Left forelimb (tissue), 1 donor: ENCODE measurements at regions not wholly inside any gene's neighbourhood (a gene's known extent, or its start where the extent isn't known, plus 50 kb on each side); places are given as distances from the start of the nearest gene placed in this dataset.
"Not testable (repeated sequence)": the region's sequence is repeated elsewhere in the genome, so short reads cannot be mapped to it uniquely, and the experiment has no call there.

ENCODE experiments used
- DNase-seq: peaks from one replicate; pipeline ENCODE4 v3.0.0-alpha.2; 2018; ENCODE audit warnings: low spot score

DNA sequence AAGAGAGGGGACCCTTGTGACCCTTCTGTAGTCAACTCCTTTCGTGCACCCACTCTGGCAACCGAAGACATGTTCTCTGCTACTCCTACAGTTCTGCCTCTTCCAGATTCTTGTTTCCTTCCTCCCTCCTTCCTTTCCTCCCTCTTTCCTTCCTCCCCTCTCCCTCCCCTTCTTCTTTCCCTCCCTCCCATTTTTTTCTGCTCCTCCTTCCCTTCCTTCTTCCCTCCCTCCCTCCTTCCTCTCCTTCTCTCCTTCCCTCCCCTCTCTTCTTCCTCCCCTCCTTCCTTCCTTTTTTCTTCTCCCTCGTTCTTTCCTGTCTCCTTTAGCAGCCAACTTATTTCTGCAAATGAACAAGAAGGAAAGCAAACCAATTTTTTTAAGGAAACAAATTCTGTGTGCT lies 111.5 kb downstream of the NPTX2 start:
- DNase-seq: no peak

DNA sequence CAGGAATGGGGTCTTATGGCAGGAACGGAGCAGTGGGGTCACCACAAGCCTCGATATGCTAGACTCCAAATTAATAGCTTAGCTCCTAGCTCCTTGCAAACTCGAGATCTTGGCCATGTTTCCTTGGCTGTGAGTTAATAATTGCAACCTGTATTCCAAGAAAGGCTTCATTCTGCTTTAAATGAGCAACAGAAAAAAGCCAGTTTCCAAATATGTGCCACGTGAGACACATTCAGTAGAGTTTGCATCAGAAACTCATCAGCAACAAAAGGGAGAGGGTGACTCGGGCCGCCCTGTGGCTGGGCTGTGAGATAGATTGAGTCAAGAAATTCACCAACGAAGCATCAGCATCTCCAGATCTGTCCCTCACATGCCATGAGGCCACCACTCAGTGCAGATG lies 112.0 kb downstream of the NPTX2 start:
- no peak for DNase-seq

DNA sequence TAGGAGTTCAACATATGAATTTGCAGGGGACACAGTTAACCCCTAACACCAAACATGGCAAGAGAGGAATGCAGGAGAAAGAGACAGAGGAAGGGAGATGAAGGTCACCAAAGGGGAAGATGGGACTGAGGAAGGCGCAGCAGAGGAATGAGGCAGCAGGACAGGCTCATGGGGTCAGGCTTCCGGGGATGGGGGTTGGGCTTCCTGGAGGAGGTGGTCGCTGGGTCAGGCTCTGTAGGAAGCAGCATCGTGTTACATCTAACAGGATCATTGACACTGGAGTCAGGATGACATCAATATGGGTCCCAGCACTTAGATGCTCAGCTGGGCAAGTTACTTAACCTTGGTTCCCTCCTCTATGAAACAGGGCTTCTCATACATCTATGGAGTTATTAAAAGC lies 113.2 kb downstream of the NPTX2 start:
- DNase-seq: no peak

DNA sequence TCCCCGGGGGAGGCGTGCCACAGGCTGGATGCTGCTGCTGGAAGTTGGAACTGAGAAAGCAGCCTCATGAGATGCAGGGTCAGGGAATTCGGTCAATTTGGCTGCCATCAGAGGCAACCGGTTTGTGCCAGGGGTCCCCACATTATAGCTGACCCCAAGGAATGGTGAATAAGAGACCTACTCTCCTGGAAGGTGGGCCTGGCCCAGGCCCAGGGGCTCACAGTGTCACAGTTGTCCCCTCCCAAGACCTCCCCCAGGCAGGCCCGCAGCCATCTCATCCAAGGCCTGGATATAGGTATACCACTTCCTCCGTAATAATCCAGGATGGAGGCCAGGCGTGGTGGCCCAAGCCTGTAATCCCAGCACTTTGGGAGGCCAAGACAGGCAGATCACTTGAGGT lies 114.6 kb downstream of the NPTX2 start:
- no peak for DNase-seq

GRCh38 chr7:98733036-98733435 lies 116.0 kb downstream of the NPTX2 start:
- no peak for DNase-seq

GRCh38 chr7:98735801-98736200 lies 118.7 kb downstream of the NPTX2 start:
- no peak for DNase-seq

- DNase-seq: not testable (repeated sequence)
Measured at GRCh38 chr7:98736461-98736860, 119.4 kb downstream of the NPTX2 start.

DNA sequence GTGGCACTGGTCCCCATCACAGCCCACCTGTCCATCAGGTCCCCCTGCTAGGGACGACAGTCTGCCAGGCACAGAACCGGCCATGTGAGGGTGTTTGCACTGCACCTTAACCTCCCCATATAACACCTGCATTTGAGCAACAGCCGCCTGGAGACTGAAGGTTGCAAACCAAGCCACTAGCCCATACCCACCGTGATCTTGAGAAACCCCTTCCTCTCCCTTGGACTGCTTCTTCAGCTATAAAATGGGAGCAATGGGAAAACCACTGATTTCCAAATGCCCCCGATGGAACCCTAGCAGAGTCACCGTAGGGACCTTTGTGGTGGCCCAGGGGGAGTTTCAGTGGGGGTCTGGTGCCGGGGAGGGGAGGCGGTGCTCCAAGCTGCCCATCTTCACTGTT lies 120.1 kb downstream of the NPTX2 start:
- no peak for DNase-seq

DNA sequence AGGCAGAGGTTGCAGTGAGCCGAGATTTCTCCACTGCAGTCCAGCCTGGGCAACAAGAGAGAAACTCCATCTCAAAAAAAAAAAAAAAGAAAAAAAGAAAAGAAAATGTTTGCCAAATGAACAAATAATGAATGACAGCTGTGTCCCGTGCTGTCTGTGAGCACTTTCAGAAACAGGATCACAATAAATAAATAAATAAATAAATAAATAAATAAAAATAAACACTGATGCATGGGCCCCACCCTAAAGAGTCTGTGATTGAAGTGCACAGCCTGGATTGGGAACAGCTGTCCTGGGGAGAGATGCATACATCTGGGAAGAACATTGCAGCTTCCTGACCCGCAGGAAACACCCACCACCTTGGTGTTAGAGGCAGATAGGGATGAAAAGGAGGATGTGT lies 123.6 kb downstream of the NPTX2 start:
- DNase-seq: no peak

DNA sequence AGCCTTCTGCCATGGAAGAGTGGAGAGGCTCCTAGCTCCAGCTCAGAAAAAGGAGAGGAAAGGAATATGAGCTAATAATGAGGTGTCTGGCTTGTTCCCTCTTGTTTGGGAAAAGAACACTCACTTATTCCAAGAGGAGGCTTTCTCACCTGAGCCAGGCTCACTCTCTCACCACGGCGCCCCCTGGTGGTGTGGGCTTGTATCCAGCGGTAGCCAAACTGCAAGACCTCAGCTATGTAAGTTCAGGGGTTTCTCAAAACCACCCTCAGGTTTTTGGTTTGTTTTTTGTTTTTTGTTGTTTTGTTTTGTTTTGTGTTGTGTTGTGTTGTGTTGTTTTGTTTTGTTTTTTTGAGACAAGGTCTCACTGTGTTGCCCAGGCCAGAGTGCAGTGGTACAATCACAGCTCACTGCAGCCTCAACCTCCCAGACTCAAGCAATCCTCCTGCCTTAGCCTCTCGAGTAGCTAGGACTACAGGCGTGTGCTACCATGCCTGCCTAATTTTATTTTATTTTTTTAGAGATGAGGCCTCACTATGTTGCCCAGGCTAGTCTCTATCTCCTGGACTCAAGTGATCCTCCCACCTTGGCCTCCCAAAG lies 124.0 kb downstream of the TMEM130 start:
- DNase-seq: peak; percentile 76

- DNase-seq: no peak
Measured at GRCh38 chr7:98748090-98748489, 121.7 kb downstream of the TMEM130 start.

DNA sequence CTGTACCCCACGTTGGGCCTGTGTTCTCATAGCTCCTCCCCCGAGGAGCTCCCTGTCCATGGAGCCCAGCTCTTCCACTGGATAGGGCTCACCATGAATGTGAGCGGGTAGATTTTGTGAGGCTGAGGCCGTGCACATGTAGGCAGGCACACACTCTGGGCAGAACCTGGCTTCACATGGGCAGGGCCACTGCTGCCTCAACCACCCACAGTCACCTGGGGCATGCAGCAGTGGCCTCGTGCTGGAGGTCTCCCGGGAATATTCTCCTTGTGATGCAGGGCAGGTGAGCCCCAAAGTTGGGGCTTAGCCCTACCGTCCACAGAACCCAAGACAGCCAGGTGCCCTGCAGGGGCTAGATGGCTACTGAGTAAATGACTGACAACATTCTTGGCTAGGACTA lies 116.6 kb downstream of the TMEM130 start:
- DNase-seq: no peak

GRCh38 chr7:98753989-98754479 lies 115.8 kb downstream of the TMEM130 start:
- no peak for DNase-seq

DNA sequence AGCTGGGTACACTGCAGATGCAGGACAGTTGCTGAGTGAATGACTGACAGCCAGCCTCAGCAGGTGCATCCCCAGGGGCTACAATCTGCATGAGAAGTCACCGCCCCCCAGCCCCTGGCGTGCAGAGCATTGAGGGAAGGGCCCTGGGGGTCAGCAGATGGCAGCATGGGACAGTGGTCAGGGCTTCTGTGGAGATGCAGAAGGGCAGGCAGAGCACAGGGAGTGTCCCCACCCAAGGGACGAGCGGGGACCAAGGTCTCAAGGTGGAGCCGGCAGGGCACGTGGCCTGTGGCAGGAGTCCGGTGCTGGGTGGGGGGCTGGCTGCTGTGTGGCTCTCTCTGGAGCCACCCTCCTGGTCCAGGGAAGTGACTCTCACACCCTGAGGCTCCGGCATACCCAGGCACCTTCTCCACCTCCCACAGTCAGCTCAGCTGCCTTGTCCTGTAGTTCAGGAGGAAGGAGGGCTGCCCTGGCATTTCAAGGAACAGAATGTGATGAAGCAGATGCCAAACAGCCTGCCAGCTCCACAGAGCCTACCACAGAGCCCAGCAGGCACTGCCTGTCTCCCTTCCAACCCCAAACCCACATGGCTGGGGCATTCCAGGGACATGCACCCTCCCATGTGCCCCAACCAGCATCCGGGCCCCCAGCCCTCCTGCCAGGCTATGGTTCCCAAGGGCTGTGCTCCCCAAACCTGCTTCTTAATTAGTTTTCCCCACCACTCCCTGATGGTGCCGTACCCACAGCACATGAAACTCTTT lies 114.5 kb downstream of the TMEM130 start:
- no peak for DNase-seq

- DNase-seq: no peak
Measured at GRCh38 chr7:98758157-98758556, 111.7 kb downstream of the TMEM130 start.

DNA sequence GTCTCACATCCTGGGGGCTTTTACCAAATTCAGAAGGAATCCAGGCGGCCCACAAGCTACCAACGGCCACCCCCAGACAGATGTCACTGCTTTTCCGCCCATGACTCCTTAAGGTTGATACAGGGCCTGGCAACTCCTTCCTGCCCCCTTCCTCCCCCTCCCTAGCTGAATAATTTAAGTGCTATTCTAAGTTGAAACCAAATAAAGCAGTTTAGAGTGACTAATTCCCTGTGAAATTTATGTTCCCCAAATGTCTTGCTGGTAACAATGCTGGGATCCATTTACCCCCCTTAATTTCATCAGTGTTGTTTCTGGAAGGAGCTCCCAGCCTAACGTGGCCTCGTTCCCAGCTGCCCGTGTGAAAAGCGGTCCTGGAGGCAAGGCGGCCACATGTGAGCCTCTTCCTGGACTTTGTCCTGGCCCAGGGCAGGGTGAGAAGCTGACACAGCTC lies 109.6 kb downstream of the TMEM130 start:
- DNase-seq: no peak

GRCh38 chr7:98761225-98761624 lies 108.6 kb downstream of the TMEM130 start:
- no peak for DNase-seq

DNA sequence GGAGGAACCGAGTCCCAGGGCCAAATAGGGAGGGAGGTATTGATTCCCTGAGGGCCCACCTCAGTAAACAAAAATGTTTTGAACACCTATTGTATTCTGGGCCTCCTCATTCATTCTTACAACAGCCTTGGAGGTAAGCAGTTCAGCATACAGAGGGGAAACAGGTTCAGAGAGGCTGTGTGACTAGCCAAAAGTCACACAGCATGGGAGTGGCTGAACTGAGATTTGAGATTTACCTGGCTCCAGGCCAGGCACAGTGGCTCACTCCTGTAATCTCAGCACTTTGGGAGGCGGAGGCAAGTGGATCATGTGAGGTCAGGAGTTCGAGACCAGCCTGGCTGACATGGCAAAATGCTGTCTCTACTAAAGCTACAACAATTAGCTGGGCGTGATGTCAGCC lies 107.2 kb downstream of the TMEM130 start:
- DNase-seq: no peak

GRCh38 chr7:98763441-98763840 lies 106.4 kb downstream of the TMEM130 start:
- DNase-seq: no peak

DNA sequence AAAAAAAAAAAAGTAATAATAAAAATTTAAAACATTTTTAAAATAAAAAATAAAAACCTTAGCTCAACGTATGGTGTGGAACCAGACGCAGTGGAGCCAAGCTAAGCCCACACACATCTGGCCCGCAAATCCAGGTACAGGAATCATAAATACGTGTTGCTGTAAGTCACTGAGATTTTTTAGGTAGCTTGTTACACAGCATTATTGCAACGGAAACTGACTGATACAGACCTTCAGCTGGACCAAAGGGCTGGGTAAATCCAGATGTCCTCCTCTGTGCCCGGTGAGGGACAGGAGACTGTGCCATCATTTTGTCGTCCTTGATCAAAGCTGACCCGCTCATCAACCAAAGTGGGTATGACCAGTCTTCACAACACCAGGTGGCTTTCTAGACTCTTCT lies 104.9 kb downstream of the TMEM130 start:
- DNase-seq: no peak

DNA sequence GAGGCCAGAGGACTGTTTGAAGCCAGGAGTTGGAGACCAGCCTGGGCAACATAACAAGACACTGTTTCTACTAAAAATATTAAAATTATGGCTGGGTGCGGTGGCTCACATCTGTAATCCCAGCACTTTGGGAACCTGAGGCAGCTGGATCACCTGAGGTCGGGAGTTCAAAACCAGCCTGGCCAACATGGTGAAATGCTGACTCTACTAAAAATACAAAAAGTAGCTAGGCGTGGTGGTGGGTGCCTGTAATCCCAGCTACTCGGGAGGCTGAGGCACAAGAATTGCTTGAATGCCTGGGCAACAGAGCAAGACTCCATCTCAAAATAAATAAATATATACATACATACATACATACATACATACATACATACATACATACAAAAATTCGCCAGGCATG lies 99.7 kb downstream of the TMEM130 start:
- DNase-seq: not testable (repeated sequence)

DNA sequence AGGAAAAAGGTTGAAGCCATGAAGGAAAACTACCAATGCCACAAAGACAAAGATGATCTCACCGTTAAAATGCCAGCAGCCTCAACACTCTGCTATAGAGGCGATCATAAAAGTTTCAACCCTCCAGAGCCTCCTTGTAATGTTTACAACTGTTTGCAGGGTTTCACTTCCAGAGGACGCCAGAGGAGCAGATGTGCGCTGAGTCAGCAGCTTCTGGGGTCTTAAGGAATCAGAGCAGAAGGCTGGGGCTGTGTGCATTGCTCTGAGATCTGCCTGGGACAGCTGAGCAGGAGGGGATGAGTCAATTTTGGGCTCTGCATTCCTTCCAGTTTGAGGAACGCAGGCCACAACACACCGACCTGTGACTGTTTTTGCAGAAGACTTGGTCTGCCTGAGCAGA lies 98.3 kb downstream of the TMEM130 start:
- no peak for DNase-seq

- no peak for DNase-seq
Measured at GRCh38 chr7:98771941-98772603, 97.7 kb downstream of the TMEM130 start.
